ENCODE measurements at regions not wholly inside any gene's neighbourhood (a gene's known extent, or its start where the extent isn't known, plus 50 kb on each side); places are given as distances from the start of the nearest gene placed in this dataset.

- no peak for DNase-seq (ENCODE audit: extremely low spot score, unreplicated experiment)
- no peak overlapping the region for H3K4me3 Mint-ChIP-seq (ENCODE audit: unreplicated experiment)
- H3K9me3 Mint-ChIP-seq (ENCODE audit: unreplicated experiment): peaks cover 9% of the 10 kb centered on the region
- peaks cover 33% of the 10 kb centered on the region for H3K27me3 Mint-ChIP-seq (ENCODE audit: unreplicated experiment)
- no peak overlapping the region for H3K27ac Mint-ChIP-seq (ENCODE audit: unreplicated experiment)
- H3K4me1 Mint-ChIP-seq (ENCODE audit: unreplicated experiment): no peaks in the 10 kb centered on the region
- no peak for TF ChIP-seq CTCF (IDR thresholded peaks at IDR 0.05)
- H3K36me3 Mint-ChIP-seq (ENCODE audit: unreplicated experiment): no peaks in the 10 kb centered on the region
Observed at GRCh38 chr3:111434941-111435622, 106.9 kb upstream of the CD96 start.

- H3K27ac Mint-ChIP-seq (ENCODE audit: unreplicated experiment): no peak overlapping the region
- TF ChIP-seq CTCF (IDR thresholded peaks at IDR 0.05): no peak
- peaks cover 28% of the 10 kb centered on the region for H3K27me3 Mint-ChIP-seq (ENCODE audit: unreplicated experiment)
- peaks cover 3% of the 10 kb centered on the region for H3K9me3 Mint-ChIP-seq (ENCODE audit: unreplicated experiment)
- DNase-seq (ENCODE audit: extremely low spot score, unreplicated experiment): no peak
- H3K36me3 Mint-ChIP-seq (ENCODE audit: unreplicated experiment): no peaks in the 10 kb centered on the region
- no peak overlapping the region for H3K4me3 Mint-ChIP-seq (ENCODE audit: unreplicated experiment)
- H3K4me1 Mint-ChIP-seq (ENCODE audit: unreplicated experiment): no peaks in the 10 kb centered on the region
Observed at GRCh38 chr3:111438283-111438682, 103.7 kb upstream of the CD96 start.

GRCh38 chr3:111454551-111454950, 87.4 kb upstream of the CD96 start:
- peaks cover 45% of the 10 kb centered on the region for H3K27me3 Mint-ChIP-seq (ENCODE audit: unreplicated experiment)
- no peak for TF ChIP-seq CTCF (IDR thresholded peaks at IDR 0.05)
- H3K4me1 Mint-ChIP-seq (ENCODE audit: unreplicated experiment): no peaks in the 10 kb centered on the region
- no peaks in the 10 kb centered on the region for H3K36me3 Mint-ChIP-seq (ENCODE audit: unreplicated experiment)
- no peak overlapping the region for H3K27ac Mint-ChIP-seq (ENCODE audit: unreplicated experiment)
- H3K9me3 Mint-ChIP-seq (ENCODE audit: unreplicated experiment): no peaks in the 10 kb centered on the region
- DNase-seq (ENCODE audit: extremely low spot score, unreplicated experiment): no peak
- H3K4me3 Mint-ChIP-seq (ENCODE audit: unreplicated experiment): no peak overlapping the region

- no peak overlapping the region for H3K27ac Mint-ChIP-seq (ENCODE audit: unreplicated experiment)
- no peak overlapping the region for H3K4me3 Mint-ChIP-seq (ENCODE audit: unreplicated experiment)
- no peaks in the 10 kb centered on the region for H3K4me1 Mint-ChIP-seq (ENCODE audit: unreplicated experiment)
- no peak for DNase-seq (ENCODE audit: extremely low spot score, unreplicated experiment)
- H3K36me3 Mint-ChIP-seq (ENCODE audit: unreplicated experiment): no peaks in the 10 kb centered on the region
- H3K27me3 Mint-ChIP-seq (ENCODE audit: unreplicated experiment): peaks cover 75% of the 10 kb centered on the region
- no peak for TF ChIP-seq CTCF (IDR thresholded peaks at IDR 0.05)
- H3K9me3 Mint-ChIP-seq (ENCODE audit: unreplicated experiment): no peaks in the 10 kb centered on the region
Observed at GRCh38 chr3:111465081-111465670, 76.8 kb upstream of the CD96 start.

GRCh38 chr3:111470032-111470431, 72.0 kb upstream of the CD96 start:
- no peak for DNase-seq (ENCODE audit: extremely low spot score, unreplicated experiment)
- no peak for TF ChIP-seq CTCF (IDR thresholded peaks at IDR 0.05)
- no peak overlapping the region for H3K4me3 Mint-ChIP-seq (ENCODE audit: unreplicated experiment)
- no peaks in the 10 kb centered on the region for H3K4me1 Mint-ChIP-seq (ENCODE audit: unreplicated experiment)
- H3K36me3 Mint-ChIP-seq (ENCODE audit: unreplicated experiment): no peaks in the 10 kb centered on the region
- peaks cover 6% of the 10 kb centered on the region for H3K9me3 Mint-ChIP-seq (ENCODE audit: unreplicated experiment)
- no peak overlapping the region for H3K27ac Mint-ChIP-seq (ENCODE audit: unreplicated experiment)
- peaks cover 56% of the 10 kb centered on the region for H3K27me3 Mint-ChIP-seq (ENCODE audit: unreplicated experiment)
